GM12865 (cell line): ENCODE measurements at regions not wholly inside any gene's neighbourhood (a gene's known extent, or its start where the extent isn't known, plus 50 kb on each side); places are given as distances from the start of the nearest gene placed in this dataset.

Experiments used
- DNase-seq: peaks from one replicate; pipeline ENCODE4 v3.0.0; 2010; ENCODE audit warnings: low read depth
- H3K4me3 ChIP-seq: 2 replicates; pipeline ENCODE4 v1.5.1; 2011; ENCODE audit warnings: mild to moderate bottlenecking, low read depth, low read length, control low read depth
- CTCF ChIP-seq: IDR thresholded peaks from 2 replicates; pipeline ENCODE4 v1.5.1; 2011; ENCODE audit warnings: low read length, control low read depth, low read depth, inconsistent platforms; ENCODE audit not compliant: insufficient read depth; ENCODE audit errors: missing control alignments

GRCh38 chr7:41065663-41066062, 637.2 kb downstream of the INHBA start:
- no peak for DNase-seq
- no peak for TF ChIP-seq CTCF
- no peak overlapping the region for H3K4me3 ChIP-seq

- TF ChIP-seq CTCF: no peak
- no peak for DNase-seq
- no peak overlapping the region for H3K4me3 ChIP-seq
These were observed 639.8 kb downstream of the INHBA start for GRCh38 chr7:41063116-41063515.

GRCh38 chr7:41060796-41061195, 642.1 kb downstream of the INHBA start:
- TF ChIP-seq CTCF: no peak
- no peak overlapping the region for H3K4me3 ChIP-seq
- no peak for DNase-seq

- no peak for DNase-seq
- TF ChIP-seq CTCF: no peak
- H3K4me3 ChIP-seq: no peak overlapping the region
These were observed 643.1 kb downstream of the INHBA start for GRCh38 chr7:41059796-41060195.

- TF ChIP-seq CTCF: no peak
- no peak for DNase-seq
- H3K4me3 ChIP-seq: no peak overlapping the region
These were observed 643.7 kb downstream of the INHBA start for GRCh38 chr7:41058986-41059741.

GRCh38 chr7:41054960-41055661, 647.8 kb downstream of the INHBA start:
- no peak for DNase-seq
- no peak for TF ChIP-seq CTCF
- H3K4me3 ChIP-seq: no peak overlapping the region
